ENCODE measurements at regions not wholly inside any gene's neighbourhood (a gene's known extent, or its start where the extent isn't known, plus 50 kb on each side); places are given as distances from the start of the nearest gene placed in this dataset.

- DNase-seq (ENCODE audit: extremely low read depth in 1 of 2, low read depth in 1 of 2): no peak
These were observed 495.8 kb upstream of the ADAMTS5 start for GRCh38 chr21:27462726-27463125.

- DNase-seq (ENCODE audit: extremely low read depth in 1 of 2, low read depth in 1 of 2): no peak
These were observed 487.3 kb upstream of the ADAMTS5 start for GRCh38 chr21:27454234-27454633.

GRCh38 chr21:27451116-27451515 lies 484.2 kb upstream of the ADAMTS5 start:
- no peak for DNase-seq (ENCODE audit: extremely low read depth in 1 of 2, low read depth in 1 of 2)

- no peak for DNase-seq (ENCODE audit: extremely low read depth in 1 of 2, low read depth in 1 of 2)
These were observed 483.3 kb upstream of the ADAMTS5 start for GRCh38 chr21:27450216-27450615.

GRCh38 chr21:27448960-27449359 lies 482.1 kb upstream of the ADAMTS5 start:
- DNase-seq (ENCODE audit: extremely low read depth in 1 of 2, low read depth in 1 of 2): no peak

GRCh38 chr21:27447843-27448242 lies 481.0 kb upstream of the ADAMTS5 start:
- DNase-seq (ENCODE audit: extremely low read depth in 1 of 2, low read depth in 1 of 2): no peak

GRCh38 chr21:27429710-27430341 lies 462.9 kb upstream of the ADAMTS5 start:
- no peak for DNase-seq (ENCODE audit: extremely low read depth in 1 of 2, low read depth in 1 of 2)

GRCh38 chr21:27426196-27426595 lies 459.3 kb upstream of the ADAMTS5 start:
- no peak for DNase-seq (ENCODE audit: extremely low read depth in 1 of 2, low read depth in 1 of 2)

GRCh38 chr21:27425574-27425973 lies 458.7 kb upstream of the ADAMTS5 start:
- DNase-seq (ENCODE audit: extremely low read depth in 1 of 2, low read depth in 1 of 2): no peak

GRCh38 chr21:27425172-27425571 lies 458.3 kb upstream of the ADAMTS5 start:
- DNase-seq (ENCODE audit: extremely low read depth in 1 of 2, low read depth in 1 of 2): no peak

- DNase-seq (ENCODE audit: extremely low read depth in 1 of 2, low read depth in 1 of 2): no peak
These were observed 457.7 kb upstream of the ADAMTS5 start for GRCh38 chr21:27424601-27425000.

GRCh38 chr21:27423906-27424595 lies 457.2 kb upstream of the ADAMTS5 start:
- DNase-seq (ENCODE audit: extremely low read depth in 1 of 2, low read depth in 1 of 2): no peak

GRCh38 chr21:27423038-27423437 lies 456.1 kb upstream of the ADAMTS5 start:
- DNase-seq (ENCODE audit: extremely low read depth in 1 of 2, low read depth in 1 of 2): no peak

GRCh38 chr21:27422435-27422834 lies 455.5 kb upstream of the ADAMTS5 start:
- no peak for DNase-seq (ENCODE audit: extremely low read depth in 1 of 2, low read depth in 1 of 2)

GRCh38 chr21:27421654-27422053 lies 454.8 kb upstream of the ADAMTS5 start:
- no peak for DNase-seq (ENCODE audit: extremely low read depth in 1 of 2, low read depth in 1 of 2)

- DNase-seq (ENCODE audit: extremely low read depth in 1 of 2, low read depth in 1 of 2): no peak
These were observed 452.3 kb upstream of the ADAMTS5 start for GRCh38 chr21:27419153-27419552.

GRCh38 chr21:27418346-27418745 lies 451.5 kb upstream of the ADAMTS5 start:
- DNase-seq (ENCODE audit: extremely low read depth in 1 of 2, low read depth in 1 of 2): no peak

GRCh38 chr21:27412530-27412929 lies 445.6 kb upstream of the ADAMTS5 start:
- DNase-seq (ENCODE audit: extremely low read depth in 1 of 2, low read depth in 1 of 2): no peak

- no peak for DNase-seq (ENCODE audit: extremely low read depth in 1 of 2, low read depth in 1 of 2)
These were observed 441.9 kb upstream of the ADAMTS5 start for GRCh38 chr21:27408826-27409225.

GRCh38 chr21:27407271-27407670 lies 440.4 kb upstream of the ADAMTS5 start:
- DNase-seq (ENCODE audit: extremely low read depth in 1 of 2, low read depth in 1 of 2): no peak

GRCh38 chr21:27406300-27407009 lies 439.6 kb upstream of the ADAMTS5 start:
- DNase-seq (ENCODE audit: extremely low read depth in 1 of 2, low read depth in 1 of 2): no peak

GRCh38 chr21:27403011-27403410 lies 436.1 kb upstream of the ADAMTS5 start:
- no peak for DNase-seq (ENCODE audit: extremely low read depth in 1 of 2, low read depth in 1 of 2)

Data from activated CD8-positive, alpha-beta memory T cell treated with anti-CD3 and anti-CD28 coated beads for 1 hour (primary cell).